Common myeloid progenitor, CD34-positive (primary cell): ENCODE measurements at regions not wholly inside any gene's neighbourhood (a gene's known extent, or its start where the extent isn't known, plus 50 kb on each side); places are given as distances from the start of the nearest gene placed in this dataset.

Source experiments
- CTCF ChIA-PET: fragments of 350-600 bp; sonication (Branson Sonifier 250); formaldehyde crosslinking; loops from one replicate; lab custom pipeline; 2021; ENCODE audit warnings: antibody characterized with exemption; lab: Charles Lee
- POLR2A ChIA-PET: fragments of 350-600 bp; sonication (Branson Sonifier 250); formaldehyde crosslinking; loops from one replicate; lab custom pipeline; 2021; ENCODE audit warnings: antibody characterized with exemption; lab: Charles Lee
- DNase-seq, 3 donors: peaks; one replicate each; pipeline versions ENCODE4 v3.0.0 to v3.0.0-alpha.2; 2013
- H3K27ac ChIP-seq, 2 experiments: 1 replicate in 1 of 2; 2 replicates in 1 of 2; pipeline ENCODE4 v1.7.0; 2013; ENCODE audit warnings: inconsistent platforms in 2 of 2, low read length in 2 of 2, mild to moderate bottlenecking in 2 of 2, low read depth in 1 of 2, moderate library complexity in 1 of 2; ENCODE audit not compliant: severe bottlenecking in 2 of 2, insufficient read depth in 1 of 2, poor library complexity in 1 of 2
- H3K27me3 ChIP-seq, 5 experiments: replicated peaks in 2 of 5; 1 replicate in 3 of 5; 2 replicates in 2 of 5; pipeline versions ENCODE4 v1.6.1 to v1.7.0; 2013; ENCODE audit warnings: low read length in 4 of 5, mild to moderate bottlenecking in 2 of 5, moderate library complexity in 2 of 5, inconsistent platforms in 1 of 5; ENCODE audit not compliant: insufficient read depth in 5 of 5, control insufficient read depth in 4 of 5
- H3K36me3 ChIP-seq, 4 experiments: 1 replicate in 2 of 4; 2 replicates in 2 of 4; pipeline versions ENCODE4 v1.6.1 to v1.7.0; 2013; ENCODE audit warnings: low read length in 3 of 4, control low read depth in 1 of 4, mild to moderate bottlenecking in 1 of 4; ENCODE audit not compliant: control insufficient read depth in 4 of 4, insufficient read depth in 4 of 4
- H3K4me1 ChIP-seq, 4 experiments: 1 replicate in 3 of 4; 2 replicates in 1 of 4; pipeline versions ENCODE4 v1.6.1 to v1.7.1; 2013; ENCODE audit warnings: low read length in 3 of 4, mild to moderate bottlenecking in 3 of 4, control low read depth in 1 of 4, inconsistent platforms in 1 of 4, moderate library complexity in 1 of 4; ENCODE audit not compliant: control insufficient read depth in 4 of 4, insufficient read depth in 4 of 4; ENCODE audit errors: control extremely low read depth in 1 of 4
- H3K4me3 ChIP-seq, 7 experiments: 1 replicate in 4 of 7; 2 replicates in 3 of 7; pipeline versions ENCODE4 v1.5.1 to v1.7.0; 2013; ENCODE audit warnings: mild to moderate bottlenecking in 7 of 7, low read length in 6 of 7, moderate library complexity in 6 of 7, inconsistent platforms in 2 of 7, low read depth in 2 of 7, control low read depth in 1 of 7; ENCODE audit not compliant: insufficient read depth in 4 of 7, control insufficient read depth in 1 of 7; ENCODE audit errors: extremely low read depth in 1 of 7
- H3K9me3 ChIP-seq, 5 experiments: 1 replicate in 4 of 5; 2 replicates in 1 of 5; pipeline versions ENCODE4 v1.6.1 to v1.7.1; 2013; ENCODE audit warnings: low read length in 4 of 5, mild to moderate bottlenecking in 2 of 5, inconsistent platforms in 1 of 5, low read depth in 1 of 5, moderate library complexity in 1 of 5; ENCODE audit not compliant: control insufficient read depth in 4 of 5, insufficient read depth in 2 of 5; ENCODE audit errors: control extremely low read depth in 1 of 5
- WGBS: methylation state at CpG from one replicate; pipeline ENCODE4 v1.1.5; 2013; ENCODE audit not compliant: insufficient coverage; 5-methylcytosine and 5-hydroxymethylcytosine counted together

DNA sequence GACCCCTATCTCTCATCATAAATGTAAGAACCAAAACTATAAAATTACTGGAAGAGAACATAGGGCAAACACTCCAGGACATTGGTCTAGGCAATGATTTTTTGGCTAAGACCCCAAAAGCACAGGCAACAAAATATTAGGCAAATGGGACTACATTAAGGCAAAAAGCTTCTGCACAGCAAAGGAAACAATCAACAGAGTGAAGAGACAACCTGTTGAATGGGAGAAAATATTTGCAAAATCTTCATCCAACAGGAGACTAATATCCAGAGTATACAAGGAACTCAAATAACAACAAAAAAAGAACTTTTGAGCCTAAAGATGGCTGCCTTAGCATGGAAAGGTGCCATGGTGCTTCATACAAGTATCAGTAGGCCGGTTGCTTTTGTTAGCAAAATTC lies 111.1 kb upstream of the FMR1 start:
- POLR2A ChIA-PET: no interaction called here
- WGBS: 100% methylated on average over 1 of the region's 1 CpG
- no peaks in the 10 kb centered on the region for H3K36me3 ChIP-seq
- no peak overlapping the region for H3K4me3 ChIP-seq
- no peaks in the 10 kb centered on the region for H3K9me3 ChIP-seq
- H3K27me3 ChIP-seq: no peaks in the 10 kb centered on the region
- CTCF ChIA-PET: no interaction called here
- no peak for DNase-seq
- no peak overlapping the region for H3K27ac ChIP-seq
- no peaks in the 10 kb centered on the region for H3K4me1 ChIP-seq

DNA sequence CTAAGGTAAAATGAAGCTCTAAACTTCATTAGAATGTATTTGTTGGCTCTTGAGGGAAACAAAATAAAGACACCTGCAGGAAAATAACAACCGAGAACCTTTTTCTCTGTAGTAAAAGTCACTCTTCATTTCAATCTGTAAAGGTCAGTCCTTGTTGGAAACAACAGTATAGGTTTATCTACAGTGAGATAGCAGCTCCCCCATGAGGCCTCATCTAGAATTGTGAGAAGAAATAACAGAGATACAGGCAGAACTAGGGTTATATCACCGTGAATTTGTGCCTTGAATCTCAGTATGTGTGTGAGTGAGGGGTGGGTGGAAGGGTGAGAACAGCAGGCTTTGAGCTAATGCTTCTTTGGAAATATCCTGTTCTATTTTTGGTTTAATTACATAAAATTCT lies 107.8 kb upstream of the FMR1 start:
- peak; percentile 27 to 59 (median 52) for DNase-seq
- Histone ChIP-seq H3K4me3 (no peak overlapping the region), H3K36me3 (no peaks in the 10 kb centered on the region), H3K27me3 (no peaks in the 10 kb centered on the region), H3K4me1 (no peaks in the 10 kb centered on the region), H3K9me3 (no peaks in the 10 kb centered on the region), H3K27ac (no peak overlapping the region)
- ChIA-PET POLR2A (no interaction called here), CTCF (interaction anchor here (1.0 to 1.8 kb wide), 3 partner anchors 17 to 1527 kb away, joined by 3 to 18 read pairs (median 4); no protein-coding TSS in a partner anchor)
- 48% methylated on average over 2 of the region's 2 CpGs for WGBS

DNA sequence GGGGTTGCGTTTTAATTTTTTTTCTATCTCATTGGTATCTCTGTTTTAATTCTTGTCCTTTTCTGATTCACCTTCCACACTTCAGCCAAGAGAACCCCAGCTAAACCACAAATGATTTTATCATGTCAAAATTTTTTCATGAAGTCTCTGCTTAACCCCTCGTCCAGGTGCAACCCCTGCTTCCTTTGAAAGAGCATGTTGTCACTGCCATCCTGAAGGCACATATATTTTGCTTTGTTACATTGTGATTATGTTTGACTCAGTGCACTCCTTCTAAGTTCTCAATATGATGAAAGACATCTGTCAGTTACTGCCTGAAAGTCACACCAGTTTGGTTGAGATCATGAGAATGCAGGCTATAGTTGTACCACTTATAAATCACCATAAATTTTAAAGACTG lies 99.9 kb upstream of the FMR1 start:
- H3K4me1 ChIP-seq: no peaks in the 10 kb centered on the region
- no peak for DNase-seq
- WGBS: 86% methylated on average over 1 of the region's 2 CpGs
- no peaks in the 10 kb centered on the region for H3K9me3 ChIP-seq
- H3K36me3 ChIP-seq: no peaks in the 10 kb centered on the region
- no peak overlapping the region for H3K4me3 ChIP-seq
- no peaks in the 10 kb centered on the region for H3K27me3 ChIP-seq
- POLR2A ChIA-PET: no interaction called here
- CTCF ChIA-PET: no interaction called here
- no peak overlapping the region for H3K27ac ChIP-seq

DNA sequence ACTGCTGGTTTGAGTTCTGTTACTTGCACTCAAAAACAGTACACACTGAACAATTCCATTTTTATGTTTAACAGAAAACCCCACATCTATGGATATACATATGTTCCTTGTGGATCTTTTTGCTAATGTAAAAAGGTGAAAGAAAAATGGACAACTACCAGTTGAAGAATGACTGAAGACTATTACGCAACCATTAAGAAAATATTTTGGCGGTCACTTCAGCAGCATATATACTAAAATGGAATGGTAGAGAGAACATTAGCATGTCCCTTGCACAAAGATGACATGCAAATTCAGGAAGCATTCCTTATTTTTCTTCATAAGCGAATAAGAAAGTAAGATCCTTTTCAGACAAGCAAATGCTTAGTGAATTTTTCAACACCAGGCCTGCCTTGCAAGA lies 84.6 kb upstream of the FMR1 start:
- CTCF ChIA-PET: no interaction called here
- DNase-seq: no peak
- H3K27ac ChIP-seq: no peak overlapping the region
- H3K27me3 ChIP-seq: no peaks in the 10 kb centered on the region
- peaks cover 0 to 4% (median 0%) of the 10 kb centered on the region in 5 experiments for H3K9me3 ChIP-seq
- H3K4me1 ChIP-seq: no peaks in the 10 kb centered on the region
- POLR2A ChIA-PET: interaction anchor here (0.6 kb wide), 1 partner anchor 886 kb away, joined by 3 read pairs; no protein-coding TSS in a partner anchor
- H3K36me3 ChIP-seq: no peaks in the 10 kb centered on the region
- WGBS: 87% methylated on average over 3 of the region's 3 CpGs
- H3K4me3 ChIP-seq: no peak overlapping the region

DNA sequence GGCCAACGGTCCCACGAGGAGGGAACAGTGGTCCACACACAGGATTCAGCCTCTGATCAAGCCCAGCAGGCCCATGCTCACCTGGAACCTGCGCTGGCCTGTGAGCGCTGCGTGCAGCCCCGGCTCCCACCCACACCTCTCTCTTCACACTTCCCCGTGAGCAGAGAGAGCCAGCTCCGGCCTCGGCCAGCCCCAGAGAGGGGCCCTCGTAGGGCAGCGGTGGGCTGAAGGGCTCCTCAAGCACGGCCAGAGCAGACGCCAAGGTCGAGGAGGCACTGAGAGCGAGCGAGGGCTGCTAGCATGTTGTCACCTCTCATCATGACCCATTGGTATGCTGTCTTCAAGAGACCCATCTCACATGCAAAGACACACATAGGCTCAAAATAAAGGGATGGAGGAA lies 83.0 kb upstream of the FMR1 start:
- Histone ChIP-seq H3K4me3 (no peak overlapping the region), H3K27me3 (no peaks in the 10 kb centered on the region), H3K36me3 (no peaks in the 10 kb centered on the region), H3K27ac (no peak overlapping the region), H3K4me1 (no peaks in the 10 kb centered on the region), H3K9me3 (peaks cover 0 to 4% (median 0%) of the 10 kb centered on the region in 5 experiments)
- 96% methylated on average over 10 of the region's 16 CpGs for whole genome bisulfite sequencing
- POLR2A ChIA-PET: no interaction called here
- CTCF ChIA-PET: no interaction called here
- DNase-seq: no peak

DNA sequence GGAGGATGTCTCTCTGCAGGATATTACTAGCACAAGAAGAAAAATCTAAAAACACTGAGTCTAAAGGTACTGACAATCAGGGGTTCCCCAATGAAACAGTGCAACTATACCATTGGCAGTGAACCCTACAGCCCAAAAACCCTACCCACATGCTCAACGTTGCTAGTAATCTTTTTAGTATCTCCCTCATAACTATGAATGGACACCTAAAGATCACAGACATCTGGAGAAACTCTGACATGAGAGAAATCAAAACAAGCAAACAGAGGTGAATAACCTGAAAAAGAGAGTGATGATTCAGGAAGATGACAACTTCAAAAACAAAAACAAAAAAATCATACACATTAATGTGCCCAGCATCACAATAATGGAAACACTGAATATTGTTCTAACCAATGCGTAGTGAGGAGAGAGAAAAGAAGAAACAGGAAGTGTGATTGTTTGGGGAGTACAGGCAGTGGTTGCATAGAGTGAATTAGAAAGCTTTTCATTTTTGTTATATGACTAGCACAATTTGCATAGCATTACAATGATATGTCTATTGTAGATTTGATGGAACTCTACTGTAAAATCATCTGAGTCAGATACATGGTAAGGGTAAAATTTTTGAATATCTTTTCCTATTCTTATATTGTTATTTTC lies 78.9 kb upstream of the FMR1 start:
- ChIA-PET POLR2A (no interaction called here), CTCF (interaction anchor here (0.6 kb wide), 1 partner anchor 138 kb away, joined by 3 read pairs; no protein-coding TSS in a partner anchor)
- Histone ChIP-seq H3K27me3 (no peaks in the 10 kb centered on the region), H3K4me1 (no peaks in the 10 kb centered on the region), H3K36me3 (no peaks in the 10 kb centered on the region), H3K4me3 (no peak overlapping the region), H3K27ac (no peak overlapping the region), H3K9me3 (peaks cover 0 to 4% (median 0%) of the 10 kb centered on the region in 5 experiments)
- WGBS: no CpG with 5 or more reads among the region's 2 CpGs
- no peak for DNase-seq

DNA sequence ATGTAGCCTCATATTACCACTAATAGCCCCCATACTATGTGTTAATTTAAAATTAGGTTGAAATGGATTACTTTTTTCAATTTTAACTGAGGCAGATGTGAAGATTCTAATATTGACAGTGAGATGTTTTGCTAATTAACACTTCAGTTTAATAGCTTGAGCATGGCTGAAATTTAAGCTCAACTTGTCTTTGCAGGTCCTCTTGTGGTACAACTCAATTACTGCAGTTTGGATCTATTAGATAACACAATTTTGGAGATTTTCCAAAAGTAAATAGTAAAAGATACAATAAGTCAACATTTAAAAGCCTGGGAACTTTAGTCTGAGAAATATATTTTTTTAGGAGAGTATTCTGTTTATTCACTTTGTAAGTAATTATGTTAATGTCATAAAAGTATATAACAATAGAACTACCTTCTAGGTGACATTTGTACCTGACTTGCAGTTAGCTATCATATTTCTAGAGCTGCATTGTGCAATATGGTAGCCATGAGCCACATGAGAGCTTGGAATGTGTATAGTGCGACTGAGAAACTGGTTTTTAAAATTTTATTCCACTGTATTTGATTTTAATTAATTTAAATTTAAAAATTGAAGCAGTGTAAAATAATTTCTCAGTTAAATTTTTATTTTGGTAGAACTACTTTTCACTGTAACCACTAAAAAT lies 73.1 kb upstream of the FMR1 start:
- WGBS: no CpG with 5 or more reads among the region's 1 CpG
- CTCF ChIA-PET: interaction anchor here (1.3 kb wide), 1 partner anchor 361 kb away, joined by 3 read pairs; no protein-coding TSS in a partner anchor
- peaks cover 0 to 2% (median 0%) of the 10 kb centered on the region in 5 experiments for H3K27me3 ChIP-seq

More for the DNA sequence above, 73.1 kb upstream of the FMR1 start:
- no peak overlapping the region for H3K4me3 ChIP-seq
- POLR2A ChIA-PET: no interaction called here
- no peaks in the 10 kb centered on the region for H3K9me3 ChIP-seq
- no peaks in the 10 kb centered on the region for H3K4me1 ChIP-seq
- DNase-seq: peak; percentile 8 to 51 (median 51)
- no peaks in the 10 kb centered on the region for H3K36me3 ChIP-seq
- H3K27ac ChIP-seq: no peak overlapping the region
